Esophagus muscularis mucosa (tissue), 4 donors: ENCODE measurements at regions not wholly inside any gene's neighbourhood (a gene's known extent, or its start where the extent isn't known, plus 50 kb on each side); places are given as distances from the start of the nearest gene placed in this dataset.
"Not testable (repeated sequence)": the region's sequence is repeated elsewhere in the genome, so short reads cannot be mapped to it uniquely, and the experiment has no call there.

Experiments used
- DNase-seq: peaks from one replicate; pipeline ENCODE4 v3.0.0-alpha.2; 2017; ENCODE audit errors: extremely low spot score
- H3K27ac ChIP-seq, 4 donors: fragments of 200-600 bp; sonication (generic); replicated peaks in 1 of 4; 1 replicate in 3 of 4; 2 replicates in 1 of 4; pipeline ENCODE4 v1.5.1; 2016 to 2019; ENCODE audit warnings: mild to moderate bottlenecking in 1 of 4
- H3K27me3 ChIP-seq, 4 donors: fragments of 200-600 bp; sonication (generic); one replicate each; pipeline versions ENCODE4 v1.5.1 to v1.6.0; 2016 to 2019
- H3K36me3 ChIP-seq, 4 donors: fragments of 200-600 bp; sonication (generic); one replicate each; pipeline ENCODE4 v1.5.1; 2016 to 2019
- H3K4me1 ChIP-seq, 4 donors: fragments of 200-600 bp; sonication (generic); one replicate each; pipeline ENCODE4 v1.5.1; 2016 to 2019
- H3K4me3 ChIP-seq, 4 donors: fragments of 200-600 bp; sonication (generic); 1 replicate in 2 of 4; 2 replicates in 2 of 4; pipeline ENCODE4 v1.5.1; 2016 to 2019; ENCODE audit warnings: mild to moderate bottlenecking in 4 of 4, moderate library complexity in 1 of 4
- H3K9me3 ChIP-seq, 4 donors: fragments of 200-600 bp; sonication (generic); 1 replicate in 3 of 4; 2 replicates in 1 of 4; pipeline ENCODE4 v1.5.1; 2016 to 2019
- CTCF ChIP-seq, 3 experiments: fragments of 200-600 bp in 2 of 3; fragments of 450-650 bp in 1 of 3; sonication (generic) in 2 of 3; IDR thresholded peaks; one replicate each; pipeline ENCODE4 v1.5.1; 2017 to 2019; ENCODE audit warnings: antibody characterized with exemption in 3 of 3, mild to moderate bottlenecking in 2 of 3, moderate library complexity in 1 of 3
- EP300 ChIP-seq: sonication (generic); formaldehyde crosslinking; IDR thresholded peaks from one replicate; pipeline ENCODE4 v1.6.1; 2017; ENCODE audit warnings: antibody characterized with exemption
- POLR2A ChIP-seq: fragments of 450-650 bp; IDR thresholded peaks from one replicate; pipeline ENCODE4 v1.6.1; 2017; ENCODE audit warnings: antibody characterized with exemption, moderate library complexity, mild to moderate bottlenecking, low read depth
- POLR2AphosphoS5 ChIP-seq, 2 donors: sonication (generic); formaldehyde crosslinking; IDR thresholded peaks; one replicate each; pipeline ENCODE4 v1.6.1; 2017; ENCODE audit warnings: antibody characterized with exemption in 2 of 2
- WGBS: methylation state at CpG from one replicate; pipeline ENCODE4 v1.1.5; 2018; 5-methylcytosine and 5-hydroxymethylcytosine counted together
- intact Hi-C: fragments of 100-400 bp; cut with DNase I; formaldehyde crosslinking; loops from one replicate; pipeline ENCODE4 v1.15.1; 2023

- H3K9me3 ChIP-seq, result no peaks in the 10 kb centered on the region
- DNase-seq, result peak; percentile 79
- intact Hi-C loops, result loop anchor here (5.0 kb wide), 1 partner anchor 186 kb away; the partner anchor contains the start of gene ZNF469
- WGBS, result 85% methylated on average over 9 of the region's 9 CpGs
- H3K4me1 ChIP-seq, result peaks cover 0 to 2% (median 0%) of the 10 kb centered on the region in 4 donors
- TF ChIP-seq EP300 (no peak), POLR2AphosphoS5 (IDR thresholded peaks at IDR 0.05) (no peak), CTCF (IDR thresholded peaks at IDR 0.05) (no peak), POLR2A (no peak)
- no peaks in the 10 kb centered on the region for H3K36me3 ChIP-seq
- no peaks in the 10 kb centered on the region for H3K27me3 ChIP-seq
- H3K27ac ChIP-seq, result no peak overlapping the region
- H3K4me3 ChIP-seq, result no peak overlapping the region
Measured at GRCh38 chr16:88195911-88196465, 186.8 kb upstream of the ZNF469 start.

- intact Hi-C loops, result loop anchor here (5.0 kb wide), 1 partner anchor 186 kb away; the partner anchor contains the start of gene ZNF469
Measured at GRCh38 chr16:88196471-88197400, 186.0 kb upstream of the ZNF469 start.

DNA sequence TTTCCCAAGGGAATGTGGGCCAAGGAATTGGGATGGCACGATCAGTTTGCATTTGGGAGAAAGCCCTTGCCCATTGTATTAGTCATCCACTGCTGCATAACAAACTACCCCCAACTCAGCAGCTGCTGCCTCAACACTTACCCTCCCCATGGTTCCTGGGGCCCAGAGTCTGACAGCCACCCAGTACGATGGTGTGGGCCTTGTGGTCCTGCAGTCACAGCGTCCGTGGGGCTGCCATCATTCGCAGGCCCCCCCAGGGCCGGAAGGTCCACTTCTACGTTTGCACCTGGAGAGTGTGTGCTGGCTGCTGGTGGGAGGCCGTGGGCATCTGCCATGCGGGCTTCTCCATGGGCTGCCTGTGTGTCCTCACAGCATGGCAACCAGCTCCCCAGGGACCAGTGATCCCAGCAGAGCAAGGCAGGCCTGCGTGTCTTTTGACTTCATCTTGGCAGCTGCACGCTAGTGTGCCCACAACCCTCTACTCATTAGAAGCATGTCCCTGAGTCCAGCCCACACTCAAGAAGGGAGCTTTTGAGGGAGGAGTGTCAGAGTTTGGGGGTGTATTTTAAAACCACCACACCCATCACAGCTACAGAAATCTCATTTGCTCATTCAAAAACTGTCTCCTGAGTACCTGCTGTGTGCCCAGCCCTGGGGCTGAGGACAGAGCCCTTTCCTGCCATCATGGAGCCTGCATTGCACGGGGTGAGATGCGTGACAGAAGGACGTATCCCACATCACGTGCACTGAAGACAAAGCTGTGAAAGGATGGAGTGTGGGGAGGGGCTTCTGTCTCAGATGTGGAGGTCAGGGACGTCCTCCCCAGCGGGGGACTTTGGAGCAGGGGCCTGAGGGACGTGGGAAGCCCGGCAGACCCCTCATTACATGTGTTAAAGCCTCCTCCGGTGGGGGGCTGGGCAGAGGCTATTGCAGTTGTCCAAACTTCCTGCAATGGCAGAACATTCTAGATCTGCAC is 185.0 kb upstream of the ZNF469 start:
- no peaks in the 10 kb centered on the region for H3K27me3 ChIP-seq
- no peak overlapping the region for H3K27ac ChIP-seq
- H3K4me3 ChIP-seq, result no peak overlapping the region
- WGBS, result 97% methylated on average over 17 of the region's 20 CpGs
- peak; percentile 60 for DNase-seq
- H3K4me1 ChIP-seq, result peaks cover 0 to 2% (median 0%) of the 10 kb centered on the region in 4 donors
- intact Hi-C loops, result loop anchor here (5.0 kb wide), 1 partner anchor 185 kb away; the partner anchor contains the start of gene ZNF469
- no peaks in the 10 kb centered on the region for H3K9me3 ChIP-seq
- TF ChIP-seq CTCF (IDR thresholded peaks at IDR 0.05), result no peak
- no peak for TF ChIP-seq POLR2A
- no peak for TF ChIP-seq EP300
- no peak for TF ChIP-seq POLR2AphosphoS5 (IDR thresholded peaks at IDR 0.05)
- no peaks in the 10 kb centered on the region for H3K36me3 ChIP-seq

More at GRCh38 chr16:88196471-88197400, 186.0 kb upstream of the ZNF469 start:
- no peaks in the 10 kb centered on the region for H3K9me3 ChIP-seq
- H3K4me1 ChIP-seq, result peaks cover 0 to 2% (median 0%) of the 10 kb centered on the region in 4 donors
- no peak for TF ChIP-seq CTCF (IDR thresholded peaks at IDR 0.05)
- no peak for TF ChIP-seq POLR2AphosphoS5 (IDR thresholded peaks at IDR 0.05)
- TF ChIP-seq EP300, result no peak
- TF ChIP-seq POLR2A, result no peak
- 91% methylated on average over 16 of the region's 16 CpGs for WGBS
- no peaks in the 10 kb centered on the region for H3K27me3 ChIP-seq
- H3K27ac ChIP-seq, result no peak overlapping the region
- DNase-seq, result peak; percentile 83
- H3K4me3 ChIP-seq, result no peak overlapping the region
- H3K36me3 ChIP-seq, result no peaks in the 10 kb centered on the region

- H3K9me3 ChIP-seq, DNase-seq, H3K27me3 ChIP-seq, H3K4me1 ChIP-seq, H3K27ac ChIP-seq, H3K36me3 ChIP-seq, H3K4me3 ChIP-seq: not testable (repeated sequence)
- intact Hi-C loops, result loop anchor here (5.0 kb wide), 1 partner anchor 184 kb away; the partner anchor contains the start of gene ZNF469
- WGBS, result 80% methylated on average over 1 of the region's 26 CpGs
Measured at GRCh38 chr16:88198457-88199295, 184.1 kb upstream of the ZNF469 start.

GRCh38 chr16:88199296-88200153 is 183.2 kb upstream of the ZNF469 start:
- WGBS, result 96% methylated on average over 17 of the region's 25 CpGs
- not testable (repeated sequence) for H3K27me3 ChIP-seq, H3K4me3 ChIP-seq, H3K4me1 ChIP-seq, DNase-seq, H3K36me3 ChIP-seq, H3K27ac ChIP-seq, H3K9me3 ChIP-seq
- intact Hi-C loops, result loop anchor here (5.0 kb wide), 1 partner anchor 183 kb away; the partner anchor contains the start of gene ZNF469

- intact Hi-C loops, H3K4me1 ChIP-seq, H3K27me3 ChIP-seq, H3K9me3 ChIP-seq, H3K27ac ChIP-seq, H3K4me3 ChIP-seq, H3K36me3 ChIP-seq, DNase-seq: not testable (repeated sequence)
- WGBS, result 85% methylated on average over 23 of the region's 30 CpGs
Measured at GRCh38 chr16:88200154-88200895, 182.4 kb upstream of the ZNF469 start.
